Gastroesophageal sphincter (tissue), 4 donors: ENCODE measurements at regions not wholly inside any gene's neighbourhood (a gene's known extent, or its start where the extent isn't known, plus 50 kb on each side); places are given as distances from the start of the nearest gene placed in this dataset.

Source experiments
- ATAC-seq: fragments of 150-250 bp; one replicate; pipeline ENCODE4 v1.9.1; 2016; ENCODE audit warnings: mild to moderate bottlenecking, moderate library complexity
- H3K27ac ChIP-seq, 4 donors: fragments of 200-600 bp; sonication (generic) in 3 of 4; 1 replicate in 3 of 4; 2 replicates in 1 of 4; pipeline ENCODE4 v1.5.1; 2016 to 2019
- H3K27me3 ChIP-seq: fragments of 200-600 bp; sonication (generic); one replicate; pipeline ENCODE4 v1.5.1; 2019
- H3K36me3 ChIP-seq, 2 donors: fragments of 200-600 bp; sonication (generic); one replicate each; pipeline ENCODE4 v1.5.1; 2019; ENCODE audit warnings: control low read depth in 1 of 2
- H3K4me1 ChIP-seq, 3 donors: fragments of 200-600 bp; sonication (generic); 1 replicate in 2 of 3; 2 replicates in 1 of 3; pipeline ENCODE4 v1.5.1; 2016 to 2019; ENCODE audit warnings: control low read depth in 2 of 3
- H3K4me3 ChIP-seq, 2 donors: fragments of 200-600 bp; sonication (generic); one replicate each; pipeline ENCODE4 v1.5.1; 2019; ENCODE audit warnings: mild to moderate bottlenecking in 1 of 2, moderate library complexity in 1 of 2
- H3K9me3 ChIP-seq, 3 donors: fragments of 200-600 bp; sonication (generic); one replicate each; pipeline ENCODE4 v1.5.1; 2017 to 2019; ENCODE audit warnings: control low read depth in 2 of 3
- CTCF ChIP-seq, 4 experiments: fragments of 200-600 bp in 2 of 4; fragments of 450-650 bp in 2 of 4; sonication (generic) in 1 of 4; IDR thresholded peaks; one replicate each; pipeline ENCODE4 v1.5.1; 2017 to 2019; ENCODE audit warnings: antibody characterized with exemption in 4 of 4, mild to moderate bottlenecking in 2 of 4, moderate library complexity in 2 of 4
- EP300 ChIP-seq: sonication (generic); formaldehyde crosslinking; IDR thresholded peaks from one replicate; pipeline ENCODE4 v1.6.1; 2017; ENCODE audit warnings: antibody characterized with exemption, mild to moderate bottlenecking
- POLR2A ChIP-seq, 2 donors: fragments of 450-650 bp; IDR thresholded peaks; one replicate each; pipeline ENCODE4 v1.6.1; 2017; ENCODE audit warnings: antibody characterized with exemption in 2 of 2, mild to moderate bottlenecking in 2 of 2, moderate library complexity in 1 of 2
- POLR2AphosphoS5 ChIP-seq: sonication (generic); formaldehyde crosslinking; IDR thresholded peaks from one replicate; pipeline ENCODE4 v1.6.1; 2017; ENCODE audit warnings: antibody characterized with exemption
- WGBS, 2 donors: methylation state at CpG; one replicate each; pipeline ENCODE4 v1.1.5; 2018; ENCODE audit warnings: low coverage in 1 of 2; 5-methylcytosine and 5-hydroxymethylcytosine counted together

GRCh38 chr13:108026680-108027410 lies 188.5 kb downstream of the LIG4 start:
- 29 to 49% methylated on average over 3 of the region's 3 CpGs for WGBS, 2 donors
- H3K4me1 ChIP-seq, result no peaks in the 10 kb centered on the region
- no peak overlapping the region for H3K27ac ChIP-seq
- no peak for TF ChIP-seq POLR2A (IDR thresholded peaks at IDR 0.05)
- no peak for TF ChIP-seq CTCF (IDR thresholded peaks at IDR 0.05)
- TF ChIP-seq POLR2AphosphoS5, result no peak
- no peak for TF ChIP-seq EP300
- no peak for ATAC-seq
- H3K36me3 ChIP-seq, result no peaks in the 10 kb centered on the region
- no peaks in the 10 kb centered on the region for H3K27me3 ChIP-seq
- H3K4me3 ChIP-seq, result no peak overlapping the region
- H3K9me3 ChIP-seq, result no peaks in the 10 kb centered on the region

- ATAC-seq, result no peak
- WGBS, 2 donors, result 68 to 87% methylated on average over 3 of the region's 4 CpGs
- H3K36me3 ChIP-seq, result no peaks in the 10 kb centered on the region
- no peak overlapping the region for H3K27ac ChIP-seq
- no peaks in the 10 kb centered on the region for H3K27me3 ChIP-seq
- no peaks in the 10 kb centered on the region for H3K4me1 ChIP-seq
- TF ChIP-seq EP300 (no peak), CTCF (IDR thresholded peaks at IDR 0.05) (no peak), POLR2AphosphoS5 (no peak), POLR2A (IDR thresholded peaks at IDR 0.05) (no peak)
- H3K9me3 ChIP-seq, result peaks cover 0 to 6% (median 0%) of the 10 kb centered on the region in 3 donors
- no peak overlapping the region for H3K4me3 ChIP-seq
These were observed 195.3 kb downstream of the LIG4 start for GRCh38 chr13:108020027-108020426.

- H3K9me3 ChIP-seq, result peaks cover 0 to 6% (median 0%) of the 10 kb centered on the region in 3 donors
- no peak for TF ChIP-seq POLR2AphosphoS5
- no peak overlapping the region for H3K4me3 ChIP-seq
- no peaks in the 10 kb centered on the region for H3K4me1 ChIP-seq
- H3K27ac ChIP-seq, result no peak overlapping the region
- no peak for ATAC-seq
- WGBS, 2 donors, result 60 to 94% methylated on average over 2 of the region's 2 CpGs
- H3K27me3 ChIP-seq, result no peaks in the 10 kb centered on the region
- H3K36me3 ChIP-seq, result no peaks in the 10 kb centered on the region
These were observed 196.9 kb downstream of the LIG4 start for GRCh38 chr13:108018371-108018870.

GRCh38 chr13:108006619-108007018 lies 208.7 kb downstream of the LIG4 start:
- H3K4me1 ChIP-seq, result no peaks in the 10 kb centered on the region
- WGBS, 2 donors, result 77 to 85% methylated on average over 9 of the region's 9 CpGs
- ATAC-seq, result no peak
- TF ChIP-seq POLR2A (IDR thresholded peaks at IDR 0.05) (no peak), EP300 (no peak), CTCF (IDR thresholded peaks at IDR 0.05) (no peak), POLR2AphosphoS5 (no peak)
- no peaks in the 10 kb centered on the region for H3K27me3 ChIP-seq
- H3K27ac ChIP-seq, result no peak overlapping the region
- H3K9me3 ChIP-seq, result no peaks in the 10 kb centered on the region
- H3K36me3 ChIP-seq, result no peaks in the 10 kb centered on the region
- no peak overlapping the region for H3K4me3 ChIP-seq

GRCh38 chr13:108005231-108005630 lies 210.1 kb downstream of the LIG4 start:
- WGBS, 2 donors, result 53 to 56% methylated on average over 3 of the region's 3 CpGs
- TF ChIP-seq POLR2A (IDR thresholded peaks at IDR 0.05) (no peak), EP300 (no peak), POLR2AphosphoS5 (no peak), CTCF (IDR thresholded peaks at IDR 0.05) (no peak)
- H3K4me3 ChIP-seq, result no peak overlapping the region
- H3K27me3 ChIP-seq, result no peaks in the 10 kb centered on the region
- H3K36me3 ChIP-seq, result no peaks in the 10 kb centered on the region
- no peaks in the 10 kb centered on the region for H3K4me1 ChIP-seq
- no peak overlapping the region for H3K27ac ChIP-seq
- no peaks in the 10 kb centered on the region for H3K9me3 ChIP-seq
- ATAC-seq, result no peak
